ENCODE measurements at regions not wholly inside any gene's neighbourhood (a gene's known extent, or its start where the extent isn't known, plus 50 kb on each side); places are given as distances from the start of the nearest gene placed in this dataset.

- Mint-ChIP-seq H3K27ac (ENCODE audit: unreplicated experiment) (no peak overlapping the region), H3K27me3 (ENCODE audit: low read depth) (peaks cover 23% of the 10 kb centered on the region)
These were observed 396.6 kb downstream of the DMAC1 start for GRCh38 chr9:7403028-7403389.

GRCh38 chr9:7402334-7403027, 397.1 kb downstream of the DMAC1 start:
- H3K36me3 Mint-ChIP-seq (ENCODE audit: low read depth): no peaks in the 10 kb centered on the region
- peaks cover 23% of the 10 kb centered on the region for H3K27me3 Mint-ChIP-seq (ENCODE audit: low read depth)
- H3K4me1 Mint-ChIP-seq (ENCODE audit: low read depth): peaks cover 6% of the 10 kb centered on the region
- peak; percentile 18 for TF ChIP-seq CTCF (IDR thresholded peaks at IDR 0.05)
- H3K4me3 Mint-ChIP-seq (ENCODE audit: unreplicated experiment): no peak overlapping the region
- H3K9me3 Mint-ChIP-seq (ENCODE audit: low read depth): peaks cover 3% of the 10 kb centered on the region
- DNase-seq (ENCODE audit: low spot score): no peak
- H3K27ac Mint-ChIP-seq (ENCODE audit: unreplicated experiment): no peak overlapping the region

More at GRCh38 chr9:7403028-7403389, 396.6 kb downstream of the DMAC1 start:
- no peaks in the 10 kb centered on the region for H3K36me3 Mint-ChIP-seq (ENCODE audit: low read depth)
- H3K9me3 Mint-ChIP-seq (ENCODE audit: low read depth): peaks cover 3% of the 10 kb centered on the region
- no peak overlapping the region for H3K4me3 Mint-ChIP-seq (ENCODE audit: unreplicated experiment)
- TF ChIP-seq CTCF (IDR thresholded peaks at IDR 0.05): no peak
- peaks cover 6% of the 10 kb centered on the region for H3K4me1 Mint-ChIP-seq (ENCODE audit: low read depth)
- DNase-seq (ENCODE audit: low spot score): no peak

GRCh38 chr9:7401116-7401515, 398.5 kb downstream of the DMAC1 start:
- H3K27me3 Mint-ChIP-seq (ENCODE audit: low read depth): peaks cover 19% of the 10 kb centered on the region
- peaks cover 6% of the 10 kb centered on the region for H3K4me1 Mint-ChIP-seq (ENCODE audit: low read depth)
- DNase-seq (ENCODE audit: low spot score): no peak
- no peaks in the 10 kb centered on the region for H3K36me3 Mint-ChIP-seq (ENCODE audit: low read depth)
- no peak for TF ChIP-seq CTCF (IDR thresholded peaks at IDR 0.05)
- peaks cover 3% of the 10 kb centered on the region for H3K9me3 Mint-ChIP-seq (ENCODE audit: low read depth)
- no peak overlapping the region for H3K4me3 Mint-ChIP-seq (ENCODE audit: unreplicated experiment)
- no peak overlapping the region for H3K27ac Mint-ChIP-seq (ENCODE audit: unreplicated experiment)

GRCh38 chr9:7394002-7394774, 405.4 kb downstream of the DMAC1 start:
- TF ChIP-seq CTCF (IDR thresholded peaks at IDR 0.05): no peak
- H3K4me3 Mint-ChIP-seq (ENCODE audit: unreplicated experiment): no peak overlapping the region
- H3K4me1 Mint-ChIP-seq (ENCODE audit: low read depth): no peaks in the 10 kb centered on the region
- no peak overlapping the region for H3K27ac Mint-ChIP-seq (ENCODE audit: unreplicated experiment)
- H3K9me3 Mint-ChIP-seq (ENCODE audit: low read depth): no peaks in the 10 kb centered on the region
- no peak for DNase-seq (ENCODE audit: low spot score)
- H3K36me3 Mint-ChIP-seq (ENCODE audit: low read depth): no peaks in the 10 kb centered on the region
- peaks cover 22% of the 10 kb centered on the region for H3K27me3 Mint-ChIP-seq (ENCODE audit: low read depth)

- H3K9me3 Mint-ChIP-seq (ENCODE audit: low read depth): no peaks in the 10 kb centered on the region
- no peaks in the 10 kb centered on the region for H3K36me3 Mint-ChIP-seq (ENCODE audit: low read depth)
- no peak overlapping the region for H3K27ac Mint-ChIP-seq (ENCODE audit: unreplicated experiment)
- DNase-seq (ENCODE audit: low spot score): no peak
- peaks cover 22% of the 10 kb centered on the region for H3K27me3 Mint-ChIP-seq (ENCODE audit: low read depth)
- no peak overlapping the region for H3K4me3 Mint-ChIP-seq (ENCODE audit: unreplicated experiment)
- no peaks in the 10 kb centered on the region for H3K4me1 Mint-ChIP-seq (ENCODE audit: low read depth)
- TF ChIP-seq CTCF (IDR thresholded peaks at IDR 0.05): no peak
These were observed 407.4 kb downstream of the DMAC1 start for GRCh38 chr9:7392148-7392547.
